Activated CD8-positive, alpha-beta memory T cell treated with anti-CD3 and anti-CD28 coated beads for 4 hours (primary cell): ENCODE measurements at regions not wholly inside any gene's neighbourhood (a gene's known extent, or its start where the extent isn't known, plus 50 kb on each side); places are given as distances from the start of the nearest gene placed in this dataset.
"Not testable (repeated sequence)": the region's sequence is repeated elsewhere in the genome, so short reads cannot be mapped to it uniquely, and the experiment has no call there.

Source experiments
- DNase-seq, 2 donors: peaks; one replicate each; pipeline ENCODE4 v3.0.0-alpha.2; 2020; ENCODE audit warnings: low read depth in 2 of 2

GRCh38 chr4:14169460-14169859 is 541.9 kb upstream of the BOD1L1 start:
- DNase-seq = no peak

GRCh38 chr4:14169940-14170339 is 542.4 kb upstream of the BOD1L1 start:
- not testable (repeated sequence) for DNase-seq

- DNase-seq = no peak
These were observed 549.1 kb upstream of the BOD1L1 start for GRCh38 chr4:14176613-14177012.

- no peak for DNase-seq
These were observed 550.5 kb upstream of the BOD1L1 start for GRCh38 chr4:14177987-14178386.

GRCh38 chr4:14178421-14178820 is 550.9 kb upstream of the BOD1L1 start:
- no peak for DNase-seq

GRCh38 chr4:14180166-14180565 is 552.6 kb upstream of the BOD1L1 start:
- DNase-seq = no peak

GRCh38 chr4:14180983-14181601 is 553.6 kb upstream of the BOD1L1 start:
- no peak for DNase-seq

- no peak for DNase-seq
These were observed 554.6 kb upstream of the BOD1L1 start for GRCh38 chr4:14182148-14182547.

- no peak for DNase-seq
These were observed 556.7 kb upstream of the BOD1L1 start for GRCh38 chr4:14184265-14184664.

GRCh38 chr4:14184767-14185166 is 557.2 kb upstream of the BOD1L1 start:
- DNase-seq = no peak

- DNase-seq = no peak
These were observed 560.7 kb upstream of the BOD1L1 start for GRCh38 chr4:14188214-14188613.

GRCh38 chr4:14193601-14194000 is 566.1 kb upstream of the BOD1L1 start:
- no peak for DNase-seq

- DNase-seq = no peak
These were observed 568.6 kb upstream of the BOD1L1 start for GRCh38 chr4:14196131-14196530.

- no peak for DNase-seq
These were observed 587.7 kb upstream of the BOD1L1 start for GRCh38 chr4:14215116-14215770.

- DNase-seq = no peak
These were observed 589.9 kb upstream of the BOD1L1 start for GRCh38 chr4:14217401-14217800.

GRCh38 chr4:14218641-14219040 is 591.1 kb upstream of the BOD1L1 start:
- DNase-seq = no peak

- DNase-seq = no peak
These were observed 593.7 kb upstream of the BOD1L1 start for GRCh38 chr4:14221176-14221575.

GRCh38 chr4:14222377-14223029 is 595.0 kb upstream of the BOD1L1 start:
- DNase-seq = no peak

- no peak for DNase-seq
These were observed 595.9 kb upstream of the BOD1L1 start for GRCh38 chr4:14223461-14223860.

GRCh38 chr4:14225688-14226207 is 598.2 kb upstream of the BOD1L1 start:
- no peak for DNase-seq

GRCh38 chr4:14233126-14233525 is 605.6 kb upstream of the BOD1L1 start:
- no peak for DNase-seq

GRCh38 chr4:14234307-14234706 is 606.8 kb upstream of the BOD1L1 start:
- no peak for DNase-seq

- DNase-seq = no peak
These were observed 608.8 kb upstream of the BOD1L1 start for GRCh38 chr4:14236359-14236758.
